GM18861 (cell line): ENCODE measurements at regions not wholly inside any gene's neighbourhood (a gene's known extent, or its start where the extent isn't known, plus 50 kb on each side); places are given as distances from the start of the nearest gene placed in this dataset.

Experiments
- ATAC-seq: cut with Tn5 transposase; IDR thresholded peaks from one replicate; pipeline ENCODE4 v1.9.1; 2021; ENCODE audit not compliant: unreplicated experiment

DNA sequence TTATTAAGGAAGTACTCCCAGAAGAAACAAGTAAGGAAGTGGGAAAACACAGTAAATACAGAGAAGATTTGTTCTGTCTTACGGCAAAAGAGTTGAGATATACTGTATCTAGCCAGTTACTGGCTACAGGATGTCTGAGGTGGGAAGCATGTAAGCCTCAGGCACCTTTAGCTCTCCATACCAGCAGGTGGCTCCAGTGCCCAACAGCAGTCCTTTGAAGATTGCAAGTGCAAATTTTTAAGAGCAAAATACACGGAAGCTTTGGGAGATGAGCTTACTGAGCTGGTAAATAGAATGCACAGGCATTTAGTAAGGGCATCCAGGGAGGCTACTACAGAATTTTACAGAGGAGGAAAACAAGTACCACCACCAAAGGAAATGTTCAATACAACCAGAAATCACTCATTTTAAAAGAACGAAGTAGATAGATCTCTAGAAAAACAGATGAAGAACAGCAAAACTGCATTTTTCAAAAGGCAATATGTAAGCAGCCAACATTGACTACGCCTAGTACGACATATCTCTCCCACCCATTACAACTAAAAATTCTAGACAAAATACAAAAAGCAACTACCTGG is 57.9 kb upstream of the VSTM2B start:
- no peak for ATAC-seq

DNA sequence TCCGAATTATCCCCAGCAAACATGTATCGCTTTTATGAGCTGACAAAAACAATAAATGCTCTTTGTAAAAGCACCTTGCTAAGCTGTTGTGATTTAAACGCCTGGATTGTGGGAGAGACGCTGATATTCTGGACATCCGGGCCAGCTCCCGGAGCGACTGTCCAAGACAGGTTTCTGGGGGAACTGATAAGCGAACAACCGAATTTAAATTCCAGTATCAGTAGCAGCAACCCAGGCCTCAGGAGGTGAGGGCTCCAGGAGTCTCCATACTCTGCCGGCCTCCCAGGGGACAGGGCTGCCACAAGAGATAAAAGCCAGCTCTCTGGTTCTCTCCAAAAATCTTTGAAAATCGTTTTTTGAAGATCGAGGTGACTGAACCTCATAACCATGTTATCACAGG is 50.3 kb upstream of the VSTM2B start:
- no peak for ATAC-seq
